LNCaP clone FGC (cell line): ENCODE measurements at regions not wholly inside any gene's neighbourhood (a gene's known extent, or its start where the extent isn't known, plus 50 kb on each side); places are given as distances from the start of the nearest gene placed in this dataset.

Source experiments
- DNase-seq: peaks from one replicate; pipeline ENCODE4 v3.0.0-alpha.2; 2011; ENCODE audit warnings: low read depth
- H3K4me3 ChIP-seq: 2 replicates; pipeline ENCODE4 v1.5.1; 2011; ENCODE audit warnings: mild to moderate bottlenecking, low read depth, low read length, control low read depth
- TF ChIP-seq, protein P1 (sequence below): IDR thresholded peaks from 2 replicates; pipeline ENCODE4 v1.5.1; 2012; ENCODE audit warnings: mild to moderate bottlenecking; ENCODE audit not compliant: control insufficient read depth, insufficient read depth; ENCODE audit errors: extremely low read depth

DNA sequence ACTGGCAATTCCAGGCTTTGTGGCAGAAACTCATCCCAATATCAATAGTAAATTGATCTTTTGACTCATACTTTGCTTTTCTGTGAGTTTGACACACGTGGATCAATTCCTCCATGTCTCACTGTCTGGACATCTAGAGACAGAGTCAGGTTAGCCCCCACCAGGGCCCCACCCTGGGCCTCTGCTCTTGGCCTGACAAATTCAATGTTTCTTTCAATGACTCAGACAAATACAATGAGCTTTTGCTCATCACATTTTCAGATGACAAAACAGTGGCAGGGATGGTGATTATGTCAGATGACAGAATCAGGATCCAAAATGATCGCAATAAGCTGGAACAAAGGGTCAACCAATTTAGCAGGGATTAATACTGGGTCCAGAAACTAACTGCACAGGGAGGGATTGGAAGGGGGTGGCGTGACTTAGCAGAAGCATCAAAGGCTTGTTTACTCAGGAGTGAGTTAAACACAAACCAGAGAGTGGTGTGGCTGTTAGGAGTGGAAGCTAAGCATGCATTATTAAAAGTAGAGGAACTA lies 90.5 kb upstream of the ASIC2 start:
- DNase-seq, result no peak
- TF ChIP-seq, protein P1, sequence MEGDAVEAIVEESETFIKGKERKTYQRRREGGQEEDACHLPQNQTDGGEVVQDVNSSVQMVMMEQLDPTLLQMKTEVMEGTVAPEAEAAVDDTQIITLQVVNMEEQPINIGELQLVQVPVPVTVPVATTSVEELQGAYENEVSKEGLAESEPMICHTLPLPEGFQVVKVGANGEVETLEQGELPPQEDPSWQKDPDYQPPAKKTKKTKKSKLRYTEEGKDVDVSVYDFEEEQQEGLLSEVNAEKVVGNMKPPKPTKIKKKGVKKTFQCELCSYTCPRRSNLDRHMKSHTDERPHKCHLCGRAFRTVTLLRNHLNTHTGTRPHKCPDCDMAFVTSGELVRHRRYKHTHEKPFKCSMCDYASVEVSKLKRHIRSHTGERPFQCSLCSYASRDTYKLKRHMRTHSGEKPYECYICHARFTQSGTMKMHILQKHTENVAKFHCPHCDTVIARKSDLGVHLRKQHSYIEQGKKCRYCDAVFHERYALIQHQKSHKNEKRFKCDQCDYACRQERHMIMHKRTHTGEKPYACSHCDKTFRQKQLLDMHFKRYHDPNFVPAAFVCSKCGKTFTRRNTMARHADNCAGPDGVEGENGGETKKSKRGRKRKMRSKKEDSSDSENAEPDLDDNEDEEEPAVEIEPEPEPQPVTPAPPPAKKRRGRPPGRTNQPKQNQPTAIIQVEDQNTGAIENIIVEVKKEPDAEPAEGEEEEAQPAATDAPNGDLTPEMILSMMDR, result no peak
- H3K4me3 ChIP-seq, result no peak overlapping the region

DNA sequence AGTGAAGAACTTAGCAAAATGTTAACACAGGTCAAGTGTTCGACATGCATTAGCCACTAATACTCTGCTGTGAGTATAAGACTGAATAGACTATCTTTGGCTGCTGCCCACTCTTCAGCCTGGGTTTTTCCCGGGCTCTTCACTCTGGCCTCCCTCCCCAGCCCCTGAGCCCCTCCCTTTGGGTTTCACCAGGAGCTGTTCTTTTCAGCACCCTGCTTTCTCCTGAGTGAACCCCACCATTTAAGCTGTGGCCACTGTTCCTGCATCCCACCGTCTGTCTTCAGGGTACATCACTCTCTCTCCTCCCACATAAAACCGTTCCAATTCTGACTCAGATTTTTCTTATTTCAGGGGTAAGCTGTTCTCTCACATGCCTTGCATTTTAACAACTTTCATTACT lies 92.0 kb upstream of the ASIC2 start:
- no peak for DNase-seq
- TF ChIP-seq, protein P1, result no peak
- no peak overlapping the region for H3K4me3 ChIP-seq

DNA sequence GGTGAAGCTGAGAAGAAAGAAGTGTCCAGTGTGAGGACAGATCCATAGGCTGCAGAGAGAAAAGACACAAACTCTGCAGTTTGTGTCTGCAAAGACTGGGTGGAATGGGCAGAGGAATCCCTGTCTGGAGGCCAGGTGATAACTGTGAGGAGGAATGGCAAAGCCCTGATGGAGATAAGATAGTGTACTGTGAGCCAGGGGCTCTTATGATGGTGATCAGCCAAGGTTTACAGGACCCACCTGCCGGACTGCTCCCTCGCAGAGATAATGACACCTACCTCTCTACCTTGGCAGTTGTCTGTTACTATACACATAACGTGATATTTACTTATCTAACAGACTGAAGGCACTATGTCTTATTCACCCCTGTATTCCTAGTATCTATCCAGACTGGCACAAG lies 92.6 kb upstream of the ASIC2 start:
- DNase-seq, result no peak
- H3K4me3 ChIP-seq, result no peak overlapping the region
- TF ChIP-seq, protein P1, result no peak

DNA sequence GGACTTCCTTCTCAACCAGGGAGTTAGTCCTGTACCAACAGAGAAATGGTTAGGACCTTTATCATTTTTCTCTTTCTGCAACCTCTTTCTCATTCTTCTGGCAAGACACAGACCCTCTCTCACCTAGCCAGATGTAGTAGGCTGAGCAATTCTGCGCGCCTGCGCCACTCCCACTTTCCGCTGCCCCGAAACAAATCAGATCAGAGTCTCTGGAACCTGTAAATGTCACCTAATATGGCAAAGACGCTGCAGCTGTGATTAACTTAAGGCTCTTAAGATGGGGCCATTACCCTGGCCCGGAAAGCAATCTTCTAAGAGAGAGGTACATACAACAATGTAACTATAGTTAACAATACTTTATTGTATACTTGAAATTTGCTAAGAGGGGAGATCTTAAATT lies 94.3 kb upstream of the ASIC2 start:
- H3K4me3 ChIP-seq, result no peak overlapping the region
- TF ChIP-seq, protein P1, result no peak
- DNase-seq, result no peak

DNA sequence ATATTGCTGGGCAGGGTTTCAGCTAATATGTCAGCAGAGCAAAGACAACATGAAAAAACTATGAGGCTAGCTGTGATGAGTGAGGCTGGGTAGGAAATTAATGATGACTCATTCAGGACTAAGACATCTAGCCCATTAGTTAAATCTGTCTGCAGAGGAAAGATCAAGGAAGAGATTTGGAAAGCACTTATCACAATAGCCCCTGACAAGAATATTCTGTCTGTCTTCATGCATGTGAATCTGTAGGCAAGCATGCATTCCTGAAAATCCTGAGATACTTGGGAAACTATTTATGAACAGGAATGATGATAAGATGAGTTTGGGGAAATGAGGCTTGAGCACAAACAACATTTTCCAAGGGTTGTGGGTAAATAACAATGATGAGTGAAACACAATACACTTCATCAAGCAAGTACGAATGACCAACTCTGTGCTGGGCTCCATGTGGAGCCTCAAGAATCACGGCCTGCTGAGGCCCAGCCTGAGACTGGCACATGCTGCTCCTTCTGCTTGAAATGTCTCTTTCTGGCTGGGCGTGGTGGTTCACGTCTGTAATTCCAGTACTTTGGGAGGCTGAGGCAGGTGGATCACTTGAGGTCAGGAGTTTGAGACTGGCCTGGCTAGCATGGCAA lies 96.5 kb upstream of the ASIC2 start:
- no peak overlapping the region for H3K4me3 ChIP-seq
- TF ChIP-seq, protein P1, result no peak
- no peak for DNase-seq

DNA sequence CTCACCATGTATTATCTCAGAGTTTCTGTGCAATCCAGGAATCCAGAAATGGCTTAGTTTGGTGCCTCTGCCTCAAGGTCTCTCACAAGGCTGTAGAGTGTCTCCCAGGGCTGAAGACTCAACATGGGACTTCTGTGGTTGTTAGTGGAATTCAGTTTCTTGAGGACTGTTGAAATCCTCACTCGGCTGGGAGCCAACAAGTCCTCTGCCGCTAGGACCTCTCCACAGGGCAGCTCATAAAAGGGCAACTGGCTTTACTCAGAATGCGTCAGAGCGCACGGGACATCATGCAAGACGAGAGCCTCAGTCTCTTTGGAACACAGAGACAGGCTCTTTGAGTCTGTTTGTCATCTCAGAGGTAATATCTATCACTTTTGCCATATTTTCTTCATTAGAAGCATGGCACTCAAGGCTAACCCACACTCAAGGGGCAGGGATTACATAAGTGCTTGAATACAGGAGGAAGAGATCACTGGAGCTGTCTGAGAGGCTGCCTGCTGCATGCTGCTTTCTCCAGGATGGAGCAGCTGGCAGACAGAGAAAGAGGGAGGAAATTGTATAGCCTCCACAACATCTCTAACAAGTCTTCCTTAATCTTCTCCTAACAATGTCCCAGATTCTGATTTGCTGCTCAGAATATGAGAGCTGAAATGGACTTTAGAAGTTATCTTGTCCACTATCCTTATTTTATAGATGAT lies 97.5 kb upstream of the ASIC2 start:
- DNase-seq, result no peak
- TF ChIP-seq, protein P1, result no peak
- no peak overlapping the region for H3K4me3 ChIP-seq

- DNase-seq, result no peak
- no peak overlapping the region for H3K4me3 ChIP-seq
- TF ChIP-seq, protein P1, result no peak
Observed at GRCh38 chr17:33396818-33397217, 103.7 kb upstream of the ASIC2 start.
